ENCODE measurements at regions not wholly inside any gene's neighbourhood (a gene's known extent, or its start where the extent isn't known, plus 50 kb on each side); places are given as distances from the start of the nearest gene placed in this dataset.

DNA sequence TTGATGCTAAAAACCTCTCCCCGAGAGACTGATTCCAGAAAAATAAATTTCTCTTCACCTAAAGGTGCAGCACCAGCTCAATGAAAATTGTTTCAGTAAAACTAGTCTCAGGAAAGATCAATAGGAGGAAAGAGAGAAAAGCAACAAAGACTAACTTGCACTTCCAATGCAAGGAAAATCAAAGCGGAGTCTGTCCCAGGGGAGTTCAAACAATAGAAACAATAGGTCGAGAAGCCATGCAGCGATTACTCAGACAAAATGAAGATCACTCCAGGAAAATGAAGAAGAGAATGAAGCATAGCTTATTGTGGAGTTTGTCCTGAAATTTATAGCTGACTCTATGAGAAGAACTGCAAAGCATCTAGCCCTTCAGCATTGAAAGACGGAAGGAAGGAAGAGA lies 105.1 kb upstream of the FRMD4B start:
- no peak for TF ChIP-seq FOXM1 (IDR thresholded peaks at IDR 0.05; ENCODE audit: borderline replicate concordance)
- TF ChIP-seq CTBP1 (IDR thresholded peaks at IDR 0.05; ENCODE audit: borderline replicate concordance), result no peak
- no peak for TF ChIP-seq TARDBP (IDR thresholded peaks at IDR 0.05)
- TF ChIP-seq FOXK2 (IDR thresholded peaks at IDR 0.05), result no peak
